HepG2 (cell line): ENCODE measurements at regions not wholly inside any gene's neighbourhood (a gene's known extent, or its start where the extent isn't known, plus 50 kb on each side); places are given as distances from the start of the nearest gene placed in this dataset.

ENCODE experiments used
- HIVEP1 ChIP-seq: sonication (generic); formaldehyde crosslinking; IDR thresholded peaks from 2 replicates; pipeline ENCODE4 v1.4.0; 2020; ENCODE audit warnings: mild to moderate bottlenecking, missing genetic modification reagents
- NFKBIZ ChIP-seq: IDR thresholded peaks from 2 replicates; pipeline ENCODE4 v1.6.1; 2018; ENCODE audit warnings: missing genetic modification reagents, missing compliant biosample characterization
- THRA ChIP-seq: sonication (generic); formaldehyde crosslinking; IDR thresholded peaks from 2 replicates; pipeline ENCODE4 v1.4.0; 2020; ENCODE audit warnings: missing genetic modification reagents, borderline replicate concordance
- TF ChIP-seq, protein P1 (sequence below), 2 experiments: fragments of 450-650 bp in 1 of 2; sonication (generic) in 1 of 2; formaldehyde crosslinking in 1 of 2; IDR thresholded peaks; 2 replicates each; pipeline versions ENCODE4 v1.6.1 to v1.8.0; 2016 to 2022; ENCODE audit warnings: antibody characterized with exemption in 1 of 2, mild to moderate bottlenecking in 1 of 2, missing genetic modification reagents in 1 of 2
- TF ChIP-seq, protein P2 (sequence below): sonication (generic); formaldehyde crosslinking; conservative IDR thresholded peaks from 2 replicates; pipeline ENCODE4 v1.4.0; 2020; ENCODE audit warnings: missing genetic modification reagents
- TF ChIP-seq, protein P3 (sequence below): sonication (generic); formaldehyde crosslinking; IDR thresholded peaks from 2 replicates; pipeline ENCODE4 v1.4.0; 2020; ENCODE audit warnings: missing genetic modification reagents

GRCh38 chr3:104554425-104554824 is 812.3 kb upstream of the ALCAM start (continued):
- TF ChIP-seq, protein P1, sequence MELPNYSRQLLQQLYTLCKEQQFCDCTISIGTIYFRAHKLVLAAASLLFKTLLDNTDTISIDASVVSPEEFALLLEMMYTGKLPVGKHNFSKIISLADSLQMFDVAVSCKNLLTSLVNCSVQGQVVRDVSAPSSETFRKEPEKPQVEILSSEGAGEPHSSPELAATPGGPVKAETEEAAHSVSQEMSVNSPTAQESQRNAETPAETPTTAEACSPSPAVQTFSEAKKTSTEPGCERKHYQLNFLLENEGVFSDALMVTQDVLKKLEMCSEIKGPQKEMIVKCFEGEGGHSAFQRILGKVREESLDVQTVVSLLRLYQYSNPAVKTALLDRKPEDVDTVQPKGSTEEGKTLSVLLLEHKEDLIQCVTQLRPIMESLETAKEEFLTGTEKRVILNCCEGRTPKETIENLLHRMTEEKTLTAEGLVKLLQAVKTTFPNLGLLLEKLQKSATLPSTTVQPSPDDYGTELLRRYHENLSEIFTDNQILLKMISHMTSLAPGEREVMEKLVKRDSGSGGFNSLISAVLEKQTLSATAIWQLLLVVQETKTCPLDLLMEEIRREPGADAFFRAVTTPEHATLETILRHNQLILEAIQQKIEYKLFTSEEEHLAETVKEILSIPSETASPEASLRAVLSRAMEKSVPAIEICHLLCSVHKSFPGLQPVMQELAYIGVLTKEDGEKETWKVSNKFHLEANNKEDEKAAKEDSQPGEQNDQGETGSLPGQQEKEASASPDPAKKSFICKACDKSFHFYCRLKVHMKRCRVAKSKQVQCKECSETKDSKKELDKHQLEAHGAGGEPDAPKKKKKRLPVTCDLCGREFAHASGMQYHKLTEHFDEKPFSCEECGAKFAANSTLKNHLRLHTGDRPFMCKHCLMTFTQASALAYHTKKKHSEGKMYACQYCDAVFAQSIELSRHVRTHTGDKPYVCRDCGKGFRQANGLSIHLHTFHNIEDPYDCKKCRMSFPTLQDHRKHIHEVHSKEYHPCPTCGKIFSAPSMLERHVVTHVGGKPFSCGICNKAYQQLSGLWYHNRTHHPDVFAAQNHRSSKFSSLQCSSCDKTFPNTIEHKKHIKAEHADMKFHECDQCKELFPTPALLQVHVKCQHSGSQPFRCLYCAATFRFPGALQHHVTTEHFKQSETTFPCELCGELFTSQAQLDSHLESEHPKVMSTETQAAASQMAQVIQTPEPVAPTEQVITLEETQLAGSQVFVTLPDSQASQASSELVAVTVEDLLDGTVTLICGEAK (IDR thresholded peaks at IDR 0.05) = no peak
- TF ChIP-seq, protein P1 (CRISPR knock-in tag; IDR thresholded peaks at IDR 0.05) = no peak
- TF ChIP-seq THRA (CRISPR knock-in tag) (no peak), NFKBIZ (CRISPR knock-in tag) (no peak), HIVEP1 (CRISPR knock-in tag) (no peak)
- TF ChIP-seq, protein P2, sequence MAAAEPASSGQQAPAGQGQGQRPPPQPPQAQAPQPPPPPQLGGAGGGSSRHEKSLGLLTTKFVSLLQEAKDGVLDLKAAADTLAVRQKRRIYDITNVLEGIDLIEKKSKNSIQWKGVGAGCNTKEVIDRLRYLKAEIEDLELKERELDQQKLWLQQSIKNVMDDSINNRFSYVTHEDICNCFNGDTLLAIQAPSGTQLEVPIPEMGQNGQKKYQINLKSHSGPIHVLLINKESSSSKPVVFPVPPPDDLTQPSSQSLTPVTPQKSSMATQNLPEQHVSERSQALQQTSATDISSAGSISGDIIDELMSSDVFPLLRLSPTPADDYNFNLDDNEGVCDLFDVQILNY (CRISPR knock-in tag) = no peak
- TF ChIP-seq, protein P3, sequence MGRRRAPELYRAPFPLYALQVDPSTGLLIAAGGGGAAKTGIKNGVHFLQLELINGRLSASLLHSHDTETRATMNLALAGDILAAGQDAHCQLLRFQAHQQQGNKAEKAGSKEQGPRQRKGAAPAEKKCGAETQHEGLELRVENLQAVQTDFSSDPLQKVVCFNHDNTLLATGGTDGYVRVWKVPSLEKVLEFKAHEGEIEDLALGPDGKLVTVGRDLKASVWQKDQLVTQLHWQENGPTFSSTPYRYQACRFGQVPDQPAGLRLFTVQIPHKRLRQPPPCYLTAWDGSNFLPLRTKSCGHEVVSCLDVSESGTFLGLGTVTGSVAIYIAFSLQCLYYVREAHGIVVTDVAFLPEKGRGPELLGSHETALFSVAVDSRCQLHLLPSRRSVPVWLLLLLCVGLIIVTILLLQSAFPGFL (CRISPR knock-in tag) = no peak
